HG03045 (cell line): ENCODE measurements at regions not wholly inside any gene's neighbourhood (a gene's known extent, or its start where the extent isn't known, plus 50 kb on each side); places are given as distances from the start of the nearest gene placed in this dataset.
A peak's percentile ranks its signal among the peaks of the same experiment; 100 is the strongest.
"Not testable (repeated sequence)": the region's sequence is repeated elsewhere in the genome, so short reads cannot be mapped to it uniquely, and the experiment has no call there.

Experiments used
- ATAC-seq: cut with Tn5 transposase; IDR thresholded peaks from one replicate; pipeline ENCODE4 v1.9.1; 2021; ENCODE audit warnings: mild to moderate bottlenecking, moderate library complexity; ENCODE audit not compliant: unreplicated experiment

- no peak for ATAC-seq
Observed at GRCh38 chr10:11691319-11691755, 50.8 kb upstream of the ECHDC3 start.

- no peak for ATAC-seq
Observed at GRCh38 chr10:11689945-11690736, 52.0 kb upstream of the ECHDC3 start.

- ATAC-seq = not testable (repeated sequence)
Observed at GRCh38 chr10:11688448-11688795, 53.8 kb upstream of the ECHDC3 start.

- no peak for ATAC-seq
Observed at GRCh38 chr10:11687779-11688447, 54.3 kb upstream of the ECHDC3 start.

GRCh38 chr10:11687357-11687771, 54.8 kb upstream of the ECHDC3 start:
- no peak for ATAC-seq

GRCh38 chr10:11685787-11686218, 56.4 kb upstream of the ECHDC3 start:
- ATAC-seq = no peak

- ATAC-seq = peak; percentile 57
Observed at GRCh38 chr10:11684717-11685645, 57.2 kb upstream of the ECHDC3 start.

- ATAC-seq = not testable (repeated sequence)
Observed at GRCh38 chr10:11684341-11684716, 57.9 kb upstream of the ECHDC3 start.

GRCh38 chr10:11683529-11684320, 58.5 kb upstream of the ECHDC3 start:
- no peak for ATAC-seq

GRCh38 chr10:11682851-11683250, 59.3 kb upstream of the ECHDC3 start:
- no peak for ATAC-seq

GRCh38 chr10:11682267-11682683, 59.9 kb upstream of the ECHDC3 start:
- no peak for ATAC-seq

GRCh38 chr10:11680496-11680895, 61.7 kb upstream of the ECHDC3 start:
- ATAC-seq = no peak

- ATAC-seq = no peak
Observed at GRCh38 chr10:11679946-11680345, 62.2 kb upstream of the ECHDC3 start.

- peak; percentile 89 for ATAC-seq
Observed at GRCh38 chr10:11678074-11678793, 63.9 kb upstream of the ECHDC3 start.

- peak; percentile 29 for ATAC-seq
Observed at GRCh38 chr10:11677480-11677879, 64.7 kb upstream of the ECHDC3 start.

GRCh38 chr10:11673346-11674280, 62.2 kb upstream of the USP6NL start:
- no peak for ATAC-seq

GRCh38 chr10:11672836-11673235, 61.4 kb upstream of the USP6NL start:
- no peak for ATAC-seq

GRCh38 chr10:11670381-11670780, 58.9 kb upstream of the USP6NL start:
- no peak for ATAC-seq
